ENCODE measurements at regions not wholly inside any gene's neighbourhood (a gene's known extent, or its start where the extent isn't known, plus 50 kb on each side); places are given as distances from the start of the nearest gene placed in this dataset.

DNA sequence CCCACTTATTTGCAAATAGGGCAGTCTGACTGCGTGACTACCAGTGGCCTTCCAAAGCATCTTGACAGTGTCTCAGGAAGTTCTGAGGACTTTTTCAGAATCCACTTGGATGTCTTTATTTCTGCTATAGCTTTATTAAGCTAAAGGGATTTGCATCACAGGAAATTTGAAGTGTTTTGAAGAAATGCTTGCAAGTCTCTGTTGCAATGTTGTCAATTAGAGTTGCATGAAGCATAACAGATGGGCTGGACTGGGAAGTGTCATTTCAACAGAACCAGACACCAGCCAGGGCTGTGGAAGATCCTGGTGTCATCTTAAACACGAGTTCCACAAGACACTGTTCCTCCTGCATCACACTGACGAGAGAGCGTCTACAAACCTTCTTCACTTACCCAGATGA is 224.5 kb downstream of the EN1 start:
- TF ChIP-seq, protein P1, sequence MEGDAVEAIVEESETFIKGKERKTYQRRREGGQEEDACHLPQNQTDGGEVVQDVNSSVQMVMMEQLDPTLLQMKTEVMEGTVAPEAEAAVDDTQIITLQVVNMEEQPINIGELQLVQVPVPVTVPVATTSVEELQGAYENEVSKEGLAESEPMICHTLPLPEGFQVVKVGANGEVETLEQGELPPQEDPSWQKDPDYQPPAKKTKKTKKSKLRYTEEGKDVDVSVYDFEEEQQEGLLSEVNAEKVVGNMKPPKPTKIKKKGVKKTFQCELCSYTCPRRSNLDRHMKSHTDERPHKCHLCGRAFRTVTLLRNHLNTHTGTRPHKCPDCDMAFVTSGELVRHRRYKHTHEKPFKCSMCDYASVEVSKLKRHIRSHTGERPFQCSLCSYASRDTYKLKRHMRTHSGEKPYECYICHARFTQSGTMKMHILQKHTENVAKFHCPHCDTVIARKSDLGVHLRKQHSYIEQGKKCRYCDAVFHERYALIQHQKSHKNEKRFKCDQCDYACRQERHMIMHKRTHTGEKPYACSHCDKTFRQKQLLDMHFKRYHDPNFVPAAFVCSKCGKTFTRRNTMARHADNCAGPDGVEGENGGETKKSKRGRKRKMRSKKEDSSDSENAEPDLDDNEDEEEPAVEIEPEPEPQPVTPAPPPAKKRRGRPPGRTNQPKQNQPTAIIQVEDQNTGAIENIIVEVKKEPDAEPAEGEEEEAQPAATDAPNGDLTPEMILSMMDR (IDR thresholded peaks at IDR 0.05; ENCODE audit: poor library complexity), result no peak
- TF ChIP-seq EZH2 (IDR thresholded peaks at IDR 0.05; ENCODE audit: borderline replicate concordance), result no peak

All from hepatocyte (in vitro differentiated cells).